SK-N-SH treated with all-trans-retinoic acid at 6 μM for 48 hours (cell line): ENCODE measurements at regions not wholly inside any gene's neighbourhood (a gene's known extent, or its start where the extent isn't known, plus 50 kb on each side); places are given as distances from the start of the nearest gene placed in this dataset.

ENCODE experiments used
- ATAC-seq: fragments of 200-7000 bp; cut with Tn5 transposase; 3 replicates; pipeline ENCODE4 v1.9.1; 2020; ENCODE audit warnings: mild to moderate bottlenecking, moderate library complexity
- ARNTL ChIP-seq: fragments of 450-650 bp; formaldehyde crosslinking; IDR thresholded peaks from 2 replicates; pipeline ENCODE4 v1.5.0; 2020; ENCODE audit warnings: low read depth, mild to moderate bottlenecking, moderate library complexity, borderline replicate concordance
- BACH2 ChIP-seq: fragments of 250-450 bp; sonication (Bioruptor Pico); IDR thresholded peaks from 2 replicates; pipeline ENCODE4 v1.9.0; 2021; ENCODE audit warnings: mild to moderate bottlenecking, borderline replicate concordance
- CSDC2 ChIP-seq: fragments of 250-450 bp; sonication (Bioruptor Pico); IDR thresholded peaks from 2 replicates; pipeline ENCODE4 v1.5.0; 2020; ENCODE audit warnings: mild to moderate bottlenecking, moderate library complexity
- CSRNP3 ChIP-seq: fragments of 250-450 bp; sonication (Bioruptor Pico); IDR thresholded peaks from 2 replicates; pipeline ENCODE4 v1.5.1; 2021; ENCODE audit warnings: mild to moderate bottlenecking, moderate library complexity
- ESRRG ChIP-seq: fragments of 250-450 bp; sonication (Bioruptor Pico); IDR thresholded peaks from 2 replicates; pipeline ENCODE4 v1.6.1; 2021; ENCODE audit warnings: mild to moderate bottlenecking
- ISL1 ChIP-seq: fragments of 250-450 bp; sonication (Bioruptor Pico); IDR thresholded peaks from 2 replicates; pipeline ENCODE4 v2.1.2; 2022; ENCODE audit warnings: mild to moderate bottlenecking, moderate library complexity
- OSR1 ChIP-seq: fragments of 250-450 bp; sonication (Bioruptor Pico); IDR thresholded peaks from 2 replicates; pipeline ENCODE4 v1.8.0; 2022; ENCODE audit warnings: moderate library complexity, mild to moderate bottlenecking, inconsistent platforms
- PATZ1 ChIP-seq: fragments of 250-450 bp; sonication (Bioruptor Pico); IDR thresholded peaks from 2 replicates; pipeline ENCODE4 v1.8.0; 2020; ENCODE audit warnings: mild to moderate bottlenecking, moderate library complexity, borderline replicate concordance
- POU6F1 ChIP-seq: fragments of 250-450 bp; sonication (Bioruptor Pico); IDR thresholded peaks from 2 replicates; pipeline ENCODE4 v1.8.0; 2021; ENCODE audit warnings: low read depth, mild to moderate bottlenecking, moderate library complexity, borderline replicate concordance
- PPARA ChIP-seq: fragments of 250-450 bp; sonication (Bioruptor Pico); IDR thresholded peaks from 2 replicates; pipeline ENCODE4 v1.5.0; 2020; ENCODE audit warnings: mild to moderate bottlenecking, borderline replicate concordance
- RARB ChIP-seq: fragments of 250-450 bp; sonication (Bioruptor Pico); IDR thresholded peaks from 2 replicates; pipeline ENCODE4 v1.8.0; 2021; ENCODE audit warnings: mild to moderate bottlenecking, moderate library complexity
- SNAI2 ChIP-seq: fragments of 250-450 bp; sonication (Bioruptor Pico); IDR thresholded peaks from 2 replicates; pipeline ENCODE4 v1.5.0; 2020; ENCODE audit warnings: mild to moderate bottlenecking, moderate library complexity
- TOX ChIP-seq: fragments of 250-450 bp; sonication (Bioruptor Pico); IDR thresholded peaks from 2 replicates; pipeline ENCODE4 v1.8.0; 2021; ENCODE audit warnings: mild to moderate bottlenecking, moderate library complexity, borderline replicate concordance
- TSHZ2 ChIP-seq: fragments of 250-450 bp; sonication (Bioruptor Pico); IDR thresholded peaks from 2 replicates; pipeline ENCODE4 v1.5.0; 2020; ENCODE audit warnings: mild to moderate bottlenecking, moderate library complexity
- ZFP3 ChIP-seq: fragments of 250-450 bp; sonication (Bioruptor Pico); IDR thresholded peaks from 2 replicates; pipeline ENCODE4 v1.5.0; 2020; ENCODE audit warnings: mild to moderate bottlenecking, moderate library complexity
- ZFP30 ChIP-seq: fragments of 450-650 bp; formaldehyde crosslinking; IDR thresholded peaks from 2 replicates; pipeline ENCODE4 v1.5.0; 2022; ENCODE audit warnings: mild to moderate bottlenecking, moderate library complexity
- ZNF565 ChIP-seq: fragments of 450-650 bp; formaldehyde crosslinking; conservative IDR thresholded peaks from 2 replicates; pipeline ENCODE4 v1.5.0; 2020; ENCODE audit warnings: low read depth, mild to moderate bottlenecking, moderate library complexity
- ZNF70 ChIP-seq: fragments of 450-650 bp; formaldehyde crosslinking; IDR thresholded peaks from 2 replicates; pipeline ENCODE4 v1.5.0; 2020; ENCODE audit warnings: mild to moderate bottlenecking, moderate library complexity

GRCh38 chr20:57780398-57780797 is 70.6 kb upstream of the PMEPA1 start:
- no peak for ATAC-seq

GRCh38 chr20:57779401-57780003 is 69.7 kb upstream of the PMEPA1 start:
- no peak for ATAC-seq
- TF ChIP-seq CSRNP3 (CRISPR knock-in tag) (no peak), PATZ1 (CRISPR knock-in tag) (no peak), PPARA (CRISPR knock-in tag) (no peak), BACH2 (CRISPR knock-in tag) (no peak), ZNF565 (CRISPR knock-in tag) (no peak), ZNF70 (CRISPR knock-in tag) (no peak), CSDC2 (CRISPR knock-in tag) (no peak), TOX (CRISPR knock-in tag) (no peak), ESRRG (CRISPR knock-in tag) (no peak), ISL1 (CRISPR knock-in tag) (no peak), TSHZ2 (no peak), RARB (CRISPR knock-in tag) (no peak), SNAI2 (no peak), OSR1 (CRISPR knock-in tag) (no peak), ARNTL (CRISPR knock-in tag) (no peak)
- TF ChIP-seq, all 23 proteins: peak for 0

More at GRCh38 chr20:57780398-57780797, 70.6 kb upstream of the PMEPA1 start:
- TF ChIP-seq PPARA (CRISPR knock-in tag), result no peak
- no peak for TF ChIP-seq PATZ1 (CRISPR knock-in tag)
- TF ChIP-seq ZFP3 (CRISPR knock-in tag), result no peak
- no peak for TF ChIP-seq SNAI2
- TF ChIP-seq TSHZ2, result no peak
- TF ChIP-seq RARB (CRISPR knock-in tag), result no peak
- TF ChIP-seq ISL1 (CRISPR knock-in tag), result no peak

- no peak for ATAC-seq
- TF ChIP-seq ZFP30 (CRISPR knock-in tag) (no peak), BACH2 (CRISPR knock-in tag) (no peak), ESRRG (CRISPR knock-in tag) (no peak), SNAI2 (no peak), PPARA (CRISPR knock-in tag) (no peak), CSDC2 (CRISPR knock-in tag) (no peak), TSHZ2 (no peak), POU6F1 (CRISPR knock-in tag) (no peak), ISL1 (CRISPR knock-in tag) (no peak), CSRNP3 (CRISPR knock-in tag) (no peak), ZFP3 (CRISPR knock-in tag) (no peak)
Observed at GRCh38 chr20:57777911-57778310, 68.1 kb upstream of the PMEPA1 start.
